ENCODE measurements at regions not wholly inside any gene's neighbourhood (a gene's known extent, or its start where the extent isn't known, plus 50 kb on each side); places are given as distances from the start of the nearest gene placed in this dataset.
"Not testable (repeated sequence)": the region's sequence is repeated elsewhere in the genome, so short reads cannot be mapped to it uniquely, and the experiment has no call there.

DNA sequence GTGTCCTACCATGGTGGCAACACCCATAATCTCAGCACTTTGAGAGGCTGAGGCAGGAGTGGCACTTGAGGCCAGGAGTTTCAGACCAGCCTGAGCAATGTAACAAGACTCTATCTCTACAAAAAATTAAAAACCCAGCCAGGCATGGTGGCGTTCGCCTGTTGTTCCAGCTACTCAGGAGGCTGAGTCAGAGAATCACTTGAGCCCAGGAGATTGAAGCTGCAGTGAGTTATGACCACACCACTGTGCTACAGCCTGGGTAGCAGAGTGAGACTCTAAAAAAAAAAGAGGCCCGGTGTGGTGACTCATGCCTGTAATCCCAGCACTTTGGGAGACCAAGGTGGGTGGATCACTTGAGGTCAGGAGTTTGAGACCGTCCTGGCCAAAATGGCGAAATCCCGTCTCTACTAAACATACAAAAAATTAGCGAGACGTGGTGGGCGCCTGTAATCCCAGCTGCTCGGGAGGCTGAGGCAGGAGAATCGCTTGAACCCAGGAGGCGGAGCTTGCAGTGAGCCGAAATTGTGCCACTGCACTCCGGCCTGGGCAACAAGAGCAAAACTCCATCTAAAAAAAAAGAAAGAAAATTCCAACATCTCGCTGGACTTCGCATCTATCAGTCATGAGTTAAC, 277.3 kb downstream of the CYRIA start:
- not testable (repeated sequence) for TF ChIP-seq CTCF (IDR thresholded peaks at IDR 0.05); POLR2A (IDR thresholded peaks at IDR 0.05); POLR2AphosphoS5 (IDR thresholded peaks at IDR 0.05; ENCODE audit: insufficient read depth in 1 of 2, low read depth in 1 of 2)
